GM19240 (cell line): ENCODE measurements at regions not wholly inside any gene's neighbourhood (a gene's known extent, or its start where the extent isn't known, plus 50 kb on each side); places are given as distances from the start of the nearest gene placed in this dataset.

ENCODE experiments used
- DNase-seq: peaks from one replicate; pipeline ENCODE4 v3.0.0; 2011; ENCODE audit warnings: low spot score; ENCODE audit not compliant: insufficient read length

DNA sequence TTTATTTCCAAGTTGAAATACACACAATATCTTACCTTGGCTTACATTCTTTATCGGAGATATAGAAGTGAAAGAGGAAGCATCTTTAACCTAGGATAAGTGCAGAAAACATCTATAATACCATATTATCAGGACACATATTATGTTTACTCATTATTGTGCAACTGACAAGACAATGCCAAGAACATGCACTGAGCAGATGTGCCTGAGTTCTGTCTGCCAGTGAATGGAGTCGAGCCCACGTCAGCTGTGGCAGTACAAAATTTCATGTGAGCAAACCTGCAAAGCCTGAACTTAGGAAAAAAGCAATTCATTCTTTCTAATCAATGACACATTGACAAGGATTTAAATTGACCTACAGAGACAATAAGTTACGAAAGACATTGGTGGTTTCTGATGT lies 154.4 kb downstream of the AXIN2 start:
- DNase-seq: no peak

- no peak for DNase-seq
Measured at GRCh38 chr17:65406552-65406951, 154.9 kb downstream of the AXIN2 start.

GRCh38 chr17:65405563-65405962 lies 155.9 kb downstream of the AXIN2 start:
- no peak for DNase-seq

- no peak for DNase-seq
Measured at GRCh38 chr17:65404761-65405160, 156.7 kb downstream of the AXIN2 start.

- no peak for DNase-seq
Measured at GRCh38 chr17:65403626-65404025, 157.8 kb downstream of the AXIN2 start.

GRCh38 chr17:65402513-65403496 lies 158.6 kb downstream of the AXIN2 start:
- DNase-seq: no peak

DNA sequence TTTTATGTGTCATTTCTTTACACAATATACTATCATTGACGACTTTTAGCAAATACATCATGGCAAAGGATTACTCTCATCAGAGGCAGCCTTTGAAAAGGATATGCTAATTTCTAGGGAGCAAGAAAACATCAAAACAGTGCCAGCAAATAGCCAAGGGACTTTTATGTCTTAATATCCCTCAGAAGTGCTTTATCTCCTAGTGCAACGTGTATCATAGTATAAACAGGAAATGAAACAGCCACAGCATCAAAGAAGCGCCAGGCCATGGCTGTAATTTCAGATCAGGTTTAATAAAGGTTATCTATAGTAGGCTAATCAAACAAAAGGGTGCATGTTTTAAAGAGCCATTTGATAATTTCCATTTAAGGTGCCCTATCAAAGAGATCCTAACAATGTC lies 159.9 kb downstream of the AXIN2 start:
- DNase-seq: no peak

DNA sequence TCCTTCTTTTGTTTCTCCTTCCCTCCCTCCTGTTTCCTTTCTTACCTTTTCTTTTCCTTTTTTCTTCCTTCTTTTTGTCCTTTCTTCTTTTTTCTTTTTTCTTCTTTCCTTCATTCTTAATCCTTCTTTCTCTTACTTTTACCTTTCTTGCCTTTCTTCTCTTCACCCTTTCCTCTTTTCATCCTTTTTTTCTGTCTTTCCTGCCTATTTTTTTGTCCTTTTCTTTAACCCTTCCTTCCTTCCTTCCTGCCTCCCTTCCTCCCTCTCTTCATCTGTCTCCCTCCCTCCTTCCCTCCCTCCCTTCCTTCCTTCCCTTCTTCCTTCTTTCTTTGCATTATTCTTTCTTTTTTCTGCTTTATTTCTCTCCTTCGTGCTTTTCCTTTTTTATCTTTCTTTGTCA lies 160.7 kb downstream of the AXIN2 start:
- no peak for DNase-seq

GRCh38 chr17:65398040-65398787 lies 163.2 kb downstream of the AXIN2 start:
- DNase-seq: no peak

DNA sequence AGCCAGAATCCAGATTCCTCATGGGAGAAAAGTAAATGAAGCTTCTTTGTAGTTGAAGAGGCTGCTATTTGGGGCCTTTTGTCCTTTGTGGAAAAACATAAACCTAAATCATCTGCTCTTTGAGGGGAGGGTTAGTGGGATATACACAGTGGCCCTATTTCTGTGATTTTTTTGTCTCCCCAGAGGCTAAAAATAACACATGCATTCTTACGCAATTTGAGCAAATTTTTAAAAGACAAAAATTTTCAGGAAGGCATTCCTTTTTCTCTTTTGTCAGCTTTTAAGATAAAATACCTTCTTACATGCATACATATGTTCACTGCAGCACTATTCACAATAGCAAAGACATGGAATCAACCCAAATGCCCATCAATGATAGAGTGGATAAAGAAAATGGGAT lies 165.5 kb downstream of the AXIN2 start:
- DNase-seq: no peak

DNA sequence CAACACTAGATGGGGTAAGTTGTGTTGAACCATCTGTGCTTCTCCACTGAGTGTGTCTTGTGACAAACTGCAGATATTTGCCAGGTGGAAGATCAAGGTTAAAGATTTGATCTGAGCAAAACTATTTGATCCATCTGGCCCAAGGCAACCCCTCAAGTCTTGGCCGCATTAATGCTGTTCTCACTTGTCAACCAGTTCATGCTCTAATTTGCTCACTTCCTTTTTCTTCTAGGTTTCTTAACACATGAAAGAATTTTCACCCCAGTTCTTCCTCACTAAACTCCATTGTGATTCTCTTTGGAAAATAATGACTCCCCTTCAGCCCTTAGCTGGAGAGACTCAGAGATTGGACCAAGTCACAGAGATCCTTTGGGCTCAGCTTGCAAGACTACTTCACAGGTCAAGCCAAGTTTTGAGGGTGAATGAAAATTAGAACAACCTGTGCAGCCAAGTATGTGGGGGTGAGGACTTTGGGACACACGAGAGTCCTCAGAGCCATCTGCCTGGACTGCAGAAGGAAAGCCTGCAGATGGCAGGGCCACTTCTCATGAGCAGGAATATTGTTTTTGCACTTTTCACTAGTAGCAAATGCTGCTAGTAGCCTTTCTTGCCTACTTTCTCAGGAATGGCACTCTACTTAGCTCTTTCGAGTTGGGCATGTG lies 166.5 kb downstream of the AXIN2 start:
- no peak for DNase-seq

GRCh38 chr17:65393514-65393913 lies 167.9 kb downstream of the AXIN2 start:
- DNase-seq: no peak

GRCh38 chr17:65389949-65390348 lies 171.5 kb downstream of the AXIN2 start:
- DNase-seq: no peak

DNA sequence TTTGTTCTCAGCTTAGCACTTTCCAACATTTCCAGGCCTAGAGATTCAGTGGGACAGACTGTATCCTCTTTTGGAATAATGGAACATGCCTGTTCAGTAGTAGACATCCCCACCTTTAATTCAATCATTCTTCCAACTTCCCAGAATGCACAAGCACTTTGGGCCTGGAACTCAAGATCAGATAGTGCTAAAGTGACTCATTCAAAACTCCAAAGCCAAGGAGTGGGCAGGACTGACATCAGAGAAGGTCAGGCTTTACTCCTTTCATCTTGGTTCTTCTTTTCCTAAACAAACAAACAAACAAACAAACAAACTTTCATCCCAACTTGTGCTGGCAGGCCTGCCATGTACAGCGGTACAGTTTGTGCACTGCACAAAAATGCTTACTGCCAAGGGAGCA lies 172.0 kb downstream of the AXIN2 start:
- no peak for DNase-seq

GRCh38 chr17:65388911-65389310 lies 172.5 kb downstream of the AXIN2 start:
- DNase-seq: no peak

GRCh38 chr17:65387322-65387721 lies 174.1 kb downstream of the AXIN2 start:
- no peak for DNase-seq

DNA sequence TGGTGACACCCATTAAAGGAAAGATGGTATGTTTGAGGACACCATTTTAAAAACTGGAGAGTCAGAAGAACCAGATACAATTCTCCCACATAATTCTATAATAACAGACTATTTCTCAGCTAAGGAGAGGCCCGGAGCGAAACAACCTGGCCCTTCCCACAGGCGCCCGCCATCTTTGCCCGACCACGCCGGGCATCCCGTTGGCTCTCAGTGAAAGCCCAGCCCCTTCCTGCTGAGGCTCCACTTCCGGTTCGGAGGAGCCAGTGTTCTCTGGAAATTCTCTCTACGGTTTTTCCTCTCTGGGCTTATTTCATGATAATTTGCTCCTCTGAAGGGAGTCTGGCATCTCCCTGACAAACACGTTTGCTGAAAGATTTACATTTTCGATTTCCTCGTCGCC lies 175.7 kb downstream of the AXIN2 start:
- DNase-seq: no peak

GRCh38 chr17:65385071-65385470 lies 176.4 kb downstream of the AXIN2 start:
- no peak for DNase-seq

DNA sequence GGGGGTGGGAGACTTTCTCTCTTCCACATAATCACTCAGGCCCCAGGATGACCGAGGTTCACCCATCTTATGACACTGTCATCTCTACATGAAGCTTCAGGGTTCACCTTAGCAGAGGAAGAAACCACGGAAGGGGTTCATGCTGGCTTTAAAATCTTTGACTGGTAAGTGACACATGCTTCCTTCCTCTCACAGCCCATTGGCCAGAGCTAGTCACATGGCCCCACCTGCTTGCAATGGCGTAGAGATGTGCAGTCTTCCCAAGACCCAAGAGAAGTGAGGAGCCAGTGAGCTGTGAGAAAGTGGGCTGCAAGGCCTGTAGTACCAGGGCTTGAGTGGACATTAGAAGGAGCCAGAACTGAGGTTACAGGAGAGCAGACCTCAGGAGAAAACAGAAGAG lies 180.3 kb downstream of the AXIN2 start:
- DNase-seq: no peak

GRCh38 chr17:65374966-65375365 lies 186.5 kb downstream of the AXIN2 start:
- DNase-seq: no peak

DNA sequence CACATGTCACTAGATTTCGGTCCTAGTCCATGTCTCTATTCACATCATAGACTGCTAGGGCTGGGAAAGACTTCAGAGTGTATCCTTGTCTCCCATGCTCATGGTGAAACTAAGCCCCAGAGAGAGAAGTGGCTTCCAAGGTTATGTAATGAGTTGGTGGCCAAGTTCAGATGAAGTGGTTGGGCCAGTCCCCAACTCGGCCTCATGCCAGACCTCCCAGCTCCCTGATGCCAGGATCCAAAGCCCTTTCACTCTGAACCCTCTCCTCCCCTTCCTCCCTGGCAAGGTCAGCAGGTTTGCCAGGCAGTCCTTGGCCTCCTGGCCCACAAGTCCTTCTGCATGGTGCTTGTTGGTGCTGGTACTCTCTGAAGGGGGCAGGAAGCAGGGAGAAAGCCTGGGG lies 189.7 kb downstream of the AXIN2 start:
- no peak for DNase-seq

DNA sequence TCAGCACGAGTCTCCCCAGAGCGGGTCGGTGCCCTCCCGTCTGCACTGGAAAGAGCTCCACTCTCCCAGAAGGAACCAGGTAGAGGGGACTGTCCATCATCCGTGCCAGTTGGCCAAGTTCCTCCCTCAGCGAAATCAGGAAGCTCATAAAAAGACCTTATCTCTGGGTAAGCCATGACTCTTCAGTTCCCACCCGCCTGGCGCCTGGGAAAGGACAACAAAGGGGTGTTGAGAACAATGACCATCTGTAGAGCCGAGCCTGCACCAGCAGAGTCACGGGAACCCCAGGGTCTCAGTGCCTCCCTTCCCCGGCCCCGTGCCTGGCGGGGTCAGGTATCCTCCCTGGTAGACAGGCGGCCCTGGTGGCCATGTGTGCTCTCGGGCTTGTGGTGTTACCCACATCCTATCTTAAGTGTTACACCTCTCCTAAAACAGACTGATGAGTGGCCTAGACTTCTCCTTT lies 190.7 kb downstream of the AXIN2 start:
- no peak for DNase-seq
